Stomach (tissue), 8 donors: ENCODE measurements at regions not wholly inside any gene's neighbourhood (a gene's known extent, or its start where the extent isn't known, plus 50 kb on each side); places are given as distances from the start of the nearest gene placed in this dataset.
"Not testable (repeated sequence)": the region's sequence is repeated elsewhere in the genome, so short reads cannot be mapped to it uniquely, and the experiment has no call there.

Experiments
- DNase-seq, 2 donors: peaks; one replicate each; pipeline versions ENCODE4 v3.0.0 to v3.0.0-alpha.2; 2013 to 2019
- H3K27ac ChIP-seq, 5 donors: fragments of 200-600 bp in 4 of 5; sonication (generic) in 4 of 5; one replicate each; pipeline ENCODE4 v1.5.1; 2013 to 2019; ENCODE audit warnings: mild to moderate bottlenecking in 1 of 5, moderate library complexity in 1 of 5
- H3K27me3 ChIP-seq, 3 donors: fragments of 200-600 bp; sonication (generic); one replicate each; pipeline ENCODE4 v1.5.1; 2017 to 2019; ENCODE audit warnings: mixed run types in 1 of 3
- H3K36me3 ChIP-seq, 4 donors: fragments of 200-600 bp; sonication (generic); 1 replicate in 3 of 4; 2 replicates in 1 of 4; pipeline ENCODE4 v1.5.1; 2016 to 2019
- H3K4me1 ChIP-seq, 4 donors: fragments of 200-600 bp; sonication (generic); one replicate each; pipeline ENCODE4 v1.5.1; 2016 to 2019
- H3K4me3 ChIP-seq, 4 donors: fragments of 200-600 bp; sonication (generic) in 3 of 4; one replicate each; pipeline ENCODE4 v1.5.1; 2016 to 2019; ENCODE audit warnings: mild to moderate bottlenecking in 1 of 4
- H3K9me3 ChIP-seq, 4 donors: fragments of 200-600 bp; sonication (generic); one replicate each; pipeline ENCODE4 v1.5.1; 2016 to 2019
- CTCF ChIP-seq, 7 experiments: fragments of 450-650 bp in 4 of 7; fragments of 200-600 bp in 3 of 7; sonication (generic) in 3 of 7; IDR thresholded peaks; one replicate each; pipeline ENCODE4 v1.5.1; 2016 to 2019; ENCODE audit warnings: antibody characterized with exemption in 7 of 7, control low read depth in 2 of 7, mild to moderate bottlenecking in 1 of 7
- EP300 ChIP-seq: sonication (generic); formaldehyde crosslinking; IDR thresholded peaks from one replicate; pipeline ENCODE4 v1.6.1; 2017; ENCODE audit warnings: antibody characterized with exemption
- POLR2A ChIP-seq, 4 donors: fragments of 450-650 bp; IDR thresholded peaks; one replicate each; pipeline ENCODE4 v1.6.1; 2016; ENCODE audit warnings: antibody characterized with exemption in 4 of 4, control low read depth in 2 of 4, mild to moderate bottlenecking in 1 of 4, moderate library complexity in 1 of 4
- POLR2AphosphoS5 ChIP-seq, 3 donors: sonication (generic); formaldehyde crosslinking; IDR thresholded peaks; one replicate each; pipeline ENCODE4 v1.6.1; 2016; ENCODE audit warnings: antibody characterized with exemption in 3 of 3
- WGBS, 5 donors: extraction: QIAGEN DNeasy Blood & Tissue Kit in 3 of 5; methylation state at CpG; one replicate each; pipeline versions ENCODE4 v1.1.5 to v1.1.7; 2013 to 2018; 5-methylcytosine and 5-hydroxymethylcytosine counted together
- intact Hi-C: fragments of 100-400 bp; cut with DNase I; formaldehyde crosslinking; loops from one replicate; pipeline ENCODE4 v1.15.1; 2023; ENCODE audit warnings: low total_unique reads
- donor health status: healthy with polysubstance abuse.
- donor health status: Bipolar disorder and iron deficiency.
- donor health status: healthy.

- TF ChIP-seq POLR2A (IDR thresholded peaks at IDR 0.05) (no peak), EP300 (no peak), POLR2AphosphoS5 (IDR thresholded peaks at IDR 0.05) (no peak), CTCF (IDR thresholded peaks at IDR 0.05) (no peak)
- 53 to 64% (median 56%) methylated on average over 3 of the region's 3 CpGs for WGBS, 5 donors
Measured at GRCh38 chr7:118429141-118429540, 204.6 kb downstream of the ANKRD7 start.

DNA sequence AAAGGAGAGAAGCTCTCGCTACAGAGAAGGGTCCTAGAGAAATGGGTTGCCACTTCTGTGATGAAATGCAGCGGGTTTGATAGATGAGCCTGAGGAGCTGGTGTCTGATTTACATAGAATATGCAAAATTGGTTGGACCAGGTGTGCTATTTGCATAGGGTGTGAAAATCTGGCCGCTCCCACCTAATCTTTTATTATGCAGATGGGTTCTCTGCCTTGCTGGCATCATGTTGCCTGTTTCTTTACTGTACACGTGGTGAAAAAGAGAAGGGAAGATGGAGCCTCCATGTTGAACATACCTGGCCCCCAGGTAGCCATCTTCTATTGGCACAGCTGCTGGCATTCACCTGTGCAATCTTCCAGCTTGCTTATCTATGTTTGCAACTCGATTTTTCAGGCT lies 212.2 kb downstream of the ANKRD7 start:
- TF ChIP-seq POLR2A (IDR thresholded peaks at IDR 0.05): no peak
- TF ChIP-seq POLR2AphosphoS5 (IDR thresholded peaks at IDR 0.05): no peak
- TF ChIP-seq EP300: no peak
- no peak for TF ChIP-seq CTCF (IDR thresholded peaks at IDR 0.05)
- no peak overlapping the region for H3K27ac ChIP-seq
- 50 to 57% (median 54%) methylated on average over 5 of the region's 5 CpGs for WGBS, 5 donors
- no peak overlapping the region for H3K4me3 ChIP-seq
- intact Hi-C loops: no loop called here
- peaks cover 3 to 35% (median 7%) of the 10 kb centered on the region in 4 donors for H3K9me3 ChIP-seq
- H3K27me3 ChIP-seq: no peaks in the 10 kb centered on the region
- DNase-seq: no peak
- H3K36me3 ChIP-seq: no peaks in the 10 kb centered on the region
- no peaks in the 10 kb centered on the region for H3K4me1 ChIP-seq

More at GRCh38 chr7:118429141-118429540, 204.6 kb downstream of the ANKRD7 start:
- Histone ChIP-seq H3K27me3 (no peaks in the 10 kb centered on the region), H3K9me3 (peaks cover 3 to 9% (median 6%) of the 10 kb centered on the region in 4 donors), H3K4me3 (no peak overlapping the region), H3K36me3 (no peaks in the 10 kb centered on the region), H3K4me1 (no peaks in the 10 kb centered on the region), H3K27ac (no peak overlapping the region)
- intact Hi-C loops: no loop called here
- DNase-seq: no peak

GRCh38 chr7:118449030-118449429 lies 224.5 kb downstream of the ANKRD7 start:
- H3K9me3 ChIP-seq, H3K27me3 ChIP-seq, H3K27ac ChIP-seq, DNase-seq, H3K36me3 ChIP-seq, H3K4me1 ChIP-seq, intact Hi-C loops, H3K4me3 ChIP-seq: not testable (repeated sequence)
- WGBS, 5 donors: 89 to 100% (median 97%) methylated on average over 1 of the region's 1 CpG

GRCh38 chr7:118449797-118450567 lies 225.5 kb downstream of the ANKRD7 start:
- H3K27me3 ChIP-seq: no peaks in the 10 kb centered on the region
- H3K4me1 ChIP-seq: no peaks in the 10 kb centered on the region
- DNase-seq: no peak
- WGBS, 5 donors: 65 to 79% (median 78%) methylated on average over 2 of the region's 2 CpGs
- no peak overlapping the region for H3K27ac ChIP-seq
- H3K4me3 ChIP-seq: no peak overlapping the region
- no peak for TF ChIP-seq POLR2AphosphoS5 (IDR thresholded peaks at IDR 0.05)
- TF ChIP-seq EP300: no peak
- no peak for TF ChIP-seq POLR2A (IDR thresholded peaks at IDR 0.05)
- no peak for TF ChIP-seq CTCF (IDR thresholded peaks at IDR 0.05)
- peaks cover 0 to 4% (median 0%) of the 10 kb centered on the region in 4 donors for H3K9me3 ChIP-seq
- intact Hi-C loops: no loop called here
- H3K36me3 ChIP-seq: no peaks in the 10 kb centered on the region

- Histone ChIP-seq H3K36me3 (no peaks in the 10 kb centered on the region), H3K9me3 (peaks cover 0 to 4% (median 0%) of the 10 kb centered on the region in 4 donors), H3K27ac (no peak overlapping the region), H3K4me3 (no peak overlapping the region), H3K4me1 (no peaks in the 10 kb centered on the region), H3K27me3 (no peaks in the 10 kb centered on the region)
- no peak for TF ChIP-seq POLR2A (IDR thresholded peaks at IDR 0.05)
- TF ChIP-seq POLR2AphosphoS5 (IDR thresholded peaks at IDR 0.05): no peak
- no peak for TF ChIP-seq EP300
- TF ChIP-seq CTCF (IDR thresholded peaks at IDR 0.05): no peak
- DNase-seq: no peak
- intact Hi-C loops: no loop called here
Measured at GRCh38 chr7:118452128-118452527, 227.6 kb downstream of the ANKRD7 start.
